GM19240 (cell line): ENCODE measurements at regions not wholly inside any gene's neighbourhood (a gene's known extent, or its start where the extent isn't known, plus 50 kb on each side); places are given as distances from the start of the nearest gene placed in this dataset.

ENCODE experiments used
- DNase-seq: peaks from one replicate; pipeline ENCODE4 v3.0.0; 2011; ENCODE audit warnings: low spot score; ENCODE audit not compliant: insufficient read length

DNA sequence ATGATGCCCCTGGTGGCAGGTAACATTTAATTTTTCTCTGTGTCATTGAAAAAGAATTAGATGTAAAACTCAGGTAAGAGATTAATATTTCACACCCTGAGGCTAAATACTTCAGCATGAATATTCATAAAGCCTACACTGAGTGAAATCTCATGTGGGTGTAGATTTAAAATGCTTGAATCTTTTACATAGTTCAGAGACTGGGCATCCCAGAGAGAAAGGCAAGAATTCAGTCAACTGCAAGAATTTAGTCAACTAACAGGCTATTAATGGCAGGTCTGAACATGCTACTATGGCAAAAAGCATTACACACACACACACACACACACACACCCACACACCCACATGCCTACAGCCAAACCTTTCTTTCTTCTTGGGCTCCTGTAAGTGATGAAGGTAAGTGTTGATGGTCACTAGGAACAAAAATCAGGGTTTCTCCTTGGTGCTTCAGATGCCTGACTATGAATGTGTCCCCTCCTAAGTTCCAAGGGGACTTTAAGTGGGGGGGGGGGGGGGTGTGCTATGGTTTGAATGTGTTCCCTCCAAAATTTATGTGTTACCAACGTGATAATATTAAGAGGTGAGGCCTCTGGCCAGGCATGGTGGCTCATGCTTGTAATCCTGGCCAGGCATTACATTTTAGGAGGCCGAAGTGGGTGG lies 63.7 kb upstream of the PSMD7 start:
- no peak for DNase-seq

- DNase-seq = no peak
These were observed 66.5 kb upstream of the PSMD7 start for GRCh38 chr16:74230126-74230525.

GRCh38 chr16:74226338-74226954 lies 70.2 kb upstream of the PSMD7 start:
- no peak for DNase-seq

DNA sequence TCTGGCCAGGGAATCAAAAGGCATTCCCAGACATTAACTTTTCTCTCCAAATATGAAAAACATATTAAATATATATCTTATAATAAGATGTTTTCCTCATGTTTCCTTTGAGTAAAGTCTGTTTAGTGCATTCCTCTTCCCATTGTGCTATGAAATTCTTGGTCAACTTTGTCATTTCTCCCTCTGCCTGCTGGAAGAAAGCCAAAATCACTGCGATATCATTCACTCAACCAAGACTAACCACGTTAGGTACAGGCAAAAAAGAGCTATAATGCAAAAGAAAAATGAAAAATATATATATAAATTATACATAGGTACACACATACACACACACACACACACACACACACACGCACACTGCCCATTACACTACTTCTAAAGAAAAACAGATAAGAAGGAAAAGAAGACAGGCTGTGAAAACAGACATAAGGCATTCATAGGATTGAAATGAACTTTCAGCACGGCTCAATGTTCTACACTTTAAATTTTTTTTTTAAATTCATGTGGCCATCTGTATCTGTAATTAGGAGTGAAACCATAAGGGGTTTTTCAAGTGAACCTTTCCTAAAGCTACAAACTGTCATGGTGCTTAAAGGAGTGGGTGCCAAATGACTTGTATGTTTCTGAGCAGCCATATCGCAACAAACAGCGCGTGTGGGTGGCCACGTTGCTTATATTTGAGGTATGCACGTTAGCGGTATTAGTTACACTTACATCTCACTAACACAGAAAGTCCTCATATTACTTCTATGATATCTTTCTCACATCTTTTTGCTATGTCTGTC lies 71.6 kb upstream of the PSMD7 start:
- DNase-seq = no peak

DNA sequence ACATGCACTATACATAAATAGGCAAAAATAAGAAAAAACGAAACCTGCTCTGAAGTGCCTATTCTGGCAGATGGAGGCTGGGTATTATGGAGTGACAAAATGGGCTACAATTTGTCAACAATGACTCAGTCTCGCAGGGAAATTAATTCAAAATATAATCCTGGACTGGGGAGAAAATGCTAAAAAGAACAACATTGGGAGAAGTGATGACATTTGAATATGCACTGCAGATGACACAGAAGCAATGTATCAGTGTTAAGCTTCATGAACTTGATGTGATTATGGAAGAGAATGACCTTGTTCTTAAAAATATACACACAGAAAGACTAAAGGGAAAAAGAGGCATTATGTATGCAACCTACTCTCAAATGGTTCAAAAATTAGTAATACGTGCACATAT lies 74.8 kb upstream of the PSMD7 start:
- DNase-seq = no peak

DNA sequence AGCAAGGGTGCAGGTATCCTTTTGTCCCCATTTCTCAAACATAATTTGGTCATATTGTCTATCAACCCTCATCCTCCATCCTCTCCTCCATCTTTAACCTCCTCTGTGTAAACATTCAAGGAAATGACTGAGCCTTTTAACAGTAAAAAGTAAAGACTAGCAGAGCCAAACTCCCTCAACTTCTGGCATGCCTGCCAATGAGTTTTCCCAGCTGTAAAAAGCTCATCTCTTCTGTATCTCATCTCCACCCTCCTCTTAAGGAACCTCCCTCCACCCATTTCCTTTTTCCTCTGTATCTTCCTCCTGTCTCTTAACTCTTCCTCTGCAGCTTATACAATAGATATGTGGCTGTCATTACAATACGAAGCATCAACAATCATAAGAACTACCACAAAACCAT lies 76.9 kb upstream of the PSMD7 start:
- DNase-seq = no peak

GRCh38 chr16:74218871-74219270 lies 77.7 kb upstream of the PSMD7 start:
- DNase-seq = no peak

GRCh38 chr16:74216319-74216718 lies 80.3 kb upstream of the PSMD7 start:
- DNase-seq = no peak

DNA sequence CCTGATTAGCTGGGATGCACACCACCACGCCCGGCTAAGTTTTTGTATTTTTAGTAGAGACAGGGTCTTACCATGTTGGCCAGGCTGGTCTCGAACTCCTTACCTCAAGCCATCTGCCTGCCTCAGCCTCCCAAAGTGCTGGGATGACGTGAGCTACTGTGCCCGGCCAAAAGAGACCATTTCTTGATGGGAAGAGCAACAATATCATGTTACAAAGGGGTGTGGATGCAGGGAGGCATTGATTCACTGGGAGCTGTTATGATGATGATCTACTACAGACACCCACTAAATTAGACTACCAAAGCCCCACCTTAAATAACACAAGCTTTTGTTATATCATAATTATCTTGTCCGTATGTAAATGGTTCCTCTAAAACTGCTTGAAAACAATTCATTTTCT lies 81.4 kb upstream of the PSMD7 start:
- DNase-seq = no peak

GRCh38 chr16:74213372-74213771 lies 83.2 kb upstream of the PSMD7 start:
- DNase-seq = no peak

DNA sequence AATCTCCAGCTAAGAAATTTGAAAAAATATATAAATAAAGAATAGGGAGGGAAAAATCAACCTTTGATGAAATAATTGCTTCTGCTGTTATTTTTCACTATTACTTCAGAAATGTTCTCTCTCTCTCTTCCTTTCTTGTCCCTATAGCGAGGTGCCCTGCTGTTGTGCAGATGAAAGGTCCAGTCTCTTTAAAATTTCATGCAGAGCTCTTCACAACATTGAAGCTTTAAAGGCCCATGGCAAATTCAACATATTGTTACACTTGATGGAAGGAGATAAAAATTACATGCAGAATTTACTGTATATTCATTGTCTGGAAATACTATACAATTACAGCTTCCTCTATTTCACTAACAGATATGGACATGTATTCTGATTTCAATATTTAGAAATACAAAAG lies 86.4 kb upstream of the PSMD7 start:
- no peak for DNase-seq

DNA sequence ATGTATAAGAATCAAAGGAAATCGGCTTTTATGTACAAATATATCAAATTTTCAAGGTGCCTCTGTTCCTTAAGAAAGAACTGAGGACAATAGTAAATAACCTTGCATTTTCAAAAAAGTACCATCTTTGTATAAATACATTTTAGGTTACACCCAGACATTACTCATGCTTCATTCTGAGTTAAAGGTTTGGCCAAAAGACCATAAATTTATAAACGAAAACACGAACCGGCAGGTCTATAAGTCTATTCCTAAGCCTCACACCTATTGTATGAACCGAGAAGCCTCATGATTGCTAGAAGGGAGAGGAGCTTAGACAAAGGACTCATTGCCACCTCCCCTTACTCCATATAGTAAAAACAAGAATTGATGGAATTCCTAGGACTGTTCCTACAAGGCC lies 94.6 kb upstream of the PSMD7 start:
- DNase-seq = no peak

DNA sequence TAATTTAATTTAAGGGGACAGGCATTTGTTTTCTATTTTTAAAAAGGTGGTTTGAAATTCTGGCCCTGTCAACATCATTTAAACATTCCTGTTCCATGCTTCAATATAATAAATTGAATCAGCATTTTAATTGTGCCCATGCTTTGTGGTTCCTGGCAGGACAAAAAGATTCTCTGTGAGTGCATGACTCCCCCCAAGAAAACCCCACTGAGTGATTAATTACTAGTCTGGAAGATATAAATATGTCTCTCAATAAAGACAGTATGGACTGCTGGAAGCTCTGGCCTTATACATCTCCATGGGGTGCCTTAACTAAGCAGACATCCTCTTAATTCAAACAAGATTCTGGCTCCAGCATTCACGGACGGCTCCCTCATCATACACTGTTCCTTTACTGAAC lies 95.0 kb upstream of the PSMD7 start:
- DNase-seq = no peak

DNA sequence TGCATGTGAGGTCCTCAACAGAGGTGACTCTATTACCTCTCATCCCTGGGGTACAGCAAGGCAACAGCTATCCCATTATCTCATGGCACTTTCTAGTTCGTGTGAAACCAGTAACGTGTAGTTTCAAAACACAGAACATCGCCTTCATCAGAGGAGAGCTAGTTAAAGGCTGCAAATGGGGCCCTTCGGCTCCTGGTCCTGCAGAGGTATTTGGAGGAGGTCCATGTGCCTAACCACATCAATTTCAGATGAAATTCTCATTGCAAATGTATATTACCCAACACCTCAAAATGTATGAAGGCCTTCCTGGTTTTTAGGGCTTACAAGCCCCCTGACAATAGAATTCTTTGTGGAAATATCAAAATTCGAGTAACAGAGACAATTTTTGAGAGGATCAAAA lies 95.7 kb upstream of the PSMD7 start:
- DNase-seq = no peak

DNA sequence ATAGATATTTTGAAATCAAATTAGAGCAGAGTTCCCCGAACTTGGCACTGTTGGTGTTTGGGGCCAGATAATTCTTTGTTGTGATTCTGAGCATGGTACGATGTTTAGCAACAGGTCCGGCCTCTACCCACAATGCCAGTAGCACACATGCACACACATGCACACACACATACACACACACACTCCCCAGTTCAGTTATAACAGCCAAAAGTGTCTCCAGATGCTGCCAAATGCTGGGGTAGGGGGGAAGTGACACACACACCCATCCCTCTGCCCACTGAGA lies 96.8 kb upstream of the PSMD7 start:
- DNase-seq = no peak

DNA sequence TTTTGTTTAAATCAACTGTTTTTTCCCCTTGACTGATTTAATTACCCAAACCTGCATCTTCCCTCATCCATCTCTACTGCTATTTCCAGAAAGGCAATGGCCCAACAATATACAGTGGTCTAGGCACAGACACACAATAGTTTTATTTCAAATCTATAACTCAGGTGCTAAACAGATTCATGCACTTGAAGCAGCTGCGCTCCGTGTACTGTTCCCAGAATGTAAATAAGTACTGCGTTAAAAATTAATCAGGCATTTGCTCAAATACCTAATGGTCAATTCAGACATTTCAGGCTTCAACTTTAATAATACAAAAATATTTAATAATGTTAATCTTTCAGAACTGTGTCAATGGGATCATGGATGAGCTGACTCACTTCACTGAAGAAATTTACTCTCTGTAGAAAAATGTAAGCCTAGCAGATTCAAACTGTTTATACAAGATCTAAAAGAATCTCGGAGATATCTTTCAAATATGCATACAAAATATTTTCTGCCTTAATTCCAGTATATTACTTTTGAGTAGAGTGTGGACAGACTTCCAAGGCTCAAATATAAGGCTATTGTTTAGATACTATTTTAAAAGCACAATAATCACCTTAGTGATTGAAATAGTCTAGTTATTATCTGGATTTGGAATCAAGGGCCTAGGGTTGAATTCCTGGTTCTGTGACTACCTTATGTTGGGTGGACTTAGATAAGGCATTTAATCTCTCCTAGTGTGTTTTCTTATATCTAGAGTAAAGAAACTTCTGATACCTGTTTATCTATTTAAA lies 97.4 kb upstream of the PSMD7 start:
- no peak for DNase-seq

DNA sequence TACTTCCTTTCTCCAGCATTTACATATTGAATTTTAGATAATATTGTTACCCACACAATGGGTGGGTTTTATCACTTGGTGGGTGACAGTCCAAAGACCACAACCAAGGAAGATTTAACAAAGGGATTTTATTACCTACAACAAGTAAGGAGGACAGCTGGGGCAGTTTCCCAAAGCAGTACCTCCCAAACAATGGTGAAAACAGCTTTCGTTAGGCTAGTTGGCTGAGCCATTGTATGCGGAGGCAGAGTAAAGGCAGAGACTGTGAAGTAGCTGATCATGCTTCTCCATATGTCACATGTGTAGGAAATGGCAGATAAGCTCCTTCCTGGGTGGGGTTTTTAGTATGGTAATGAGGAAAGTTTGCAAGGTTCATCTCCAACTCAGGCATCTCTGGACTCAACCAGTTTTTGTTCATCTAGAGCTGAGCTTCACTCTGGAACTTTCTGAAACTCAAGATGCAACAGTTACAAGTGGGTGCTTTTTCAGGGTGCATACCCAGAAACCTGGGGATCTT lies 104.3 kb upstream of the PSMD7 start:
- no peak for DNase-seq

DNA sequence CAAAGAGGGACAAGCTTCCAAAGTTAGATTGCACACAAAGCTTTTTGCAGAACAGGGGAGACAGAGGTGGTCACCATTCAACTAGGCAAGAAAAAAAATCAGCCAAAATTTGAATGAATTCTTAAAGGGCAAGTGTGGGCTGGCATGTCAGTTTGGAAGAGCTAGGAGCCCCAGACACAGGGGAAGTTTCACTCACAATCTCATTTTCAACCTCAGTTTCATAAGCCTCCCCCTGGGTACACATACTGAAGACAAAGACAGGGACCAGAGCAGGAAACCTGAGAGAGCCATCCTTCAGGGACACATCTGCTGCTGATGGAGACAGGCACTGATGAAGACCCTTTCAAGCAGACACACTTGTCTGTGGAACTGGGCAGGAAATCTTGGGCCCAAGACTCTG lies 106.3 kb upstream of the PSMD7 start:
- DNase-seq = no peak

- no peak for DNase-seq
These were observed 107.8 kb upstream of the PSMD7 start for GRCh38 chr16:74188856-74189255.

DNA sequence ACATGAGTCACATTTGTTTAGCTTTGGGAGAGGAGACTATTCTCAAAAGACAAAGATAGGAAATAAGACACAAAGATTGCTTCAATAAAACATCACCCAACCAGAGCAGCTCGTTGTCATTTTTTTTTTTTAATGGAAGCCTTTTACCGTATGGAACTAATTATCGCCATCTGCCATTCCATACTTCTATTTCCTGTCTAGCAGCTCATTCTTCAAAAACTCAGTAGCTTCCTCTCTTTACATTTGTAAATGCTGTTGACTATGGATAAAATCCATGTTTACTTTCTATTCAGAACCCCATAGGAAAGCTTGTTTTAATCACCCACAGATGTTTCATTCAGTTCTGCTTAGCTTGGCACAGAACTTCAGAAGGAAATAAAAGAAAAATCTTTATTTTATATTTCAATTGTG lies 110.0 kb upstream of the PSMD7 start:
- no peak for DNase-seq

DNA sequence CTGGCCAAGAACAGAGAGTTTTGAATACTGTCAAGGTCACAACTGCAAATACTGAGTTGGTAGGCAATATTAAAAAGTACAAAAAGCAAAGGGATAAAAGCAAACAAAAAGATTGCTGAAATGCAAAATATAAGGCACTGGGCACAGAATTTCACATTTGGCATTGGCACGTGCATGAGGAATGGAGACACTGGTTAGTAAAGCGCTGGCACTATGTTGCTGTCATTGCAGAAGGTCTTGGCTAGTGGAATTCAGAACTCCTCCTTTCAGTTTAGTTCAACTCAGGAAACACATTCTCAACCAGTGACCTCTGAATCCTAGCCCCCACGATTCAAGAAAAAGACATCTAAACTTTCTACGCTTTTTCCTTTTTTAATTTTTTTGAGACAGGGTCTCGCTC lies 111.8 kb upstream of the PSMD7 start:
- no peak for DNase-seq
